Keratinocyte (primary cell): ENCODE measurements at regions not wholly inside any gene's neighbourhood (a gene's known extent, or its start where the extent isn't known, plus 50 kb on each side); places are given as distances from the start of the nearest gene placed in this dataset.

ENCODE experiments used
- CTCF ChIP-seq, 3 experiments: IDR thresholded peaks in 1 of 3; conservative IDR thresholded peaks in 1 of 3; optimal IDR thresholded peaks in 1 of 3; 2 replicates in 2 of 3; 3 replicates in 1 of 3; pipeline versions ENCODE3 to v1.5.1; 2011; ENCODE audit warnings: low read length in 3 of 3, mild to moderate bottlenecking in 3 of 3, moderate library complexity in 2 of 3, control low read depth in 1 of 3, inconsistent platforms in 1 of 3; ENCODE audit not compliant: insufficient read depth in 2 of 3; ENCODE audit errors: extremely low read depth in 1 of 3
- EZH2 ChIP-seq: IDR thresholded peaks from one replicate; pipeline ENCODE4 v1.6.1; 2012; ENCODE audit warnings: inconsistent platforms, mild to moderate bottlenecking, low read length, moderate library complexity

DNA sequence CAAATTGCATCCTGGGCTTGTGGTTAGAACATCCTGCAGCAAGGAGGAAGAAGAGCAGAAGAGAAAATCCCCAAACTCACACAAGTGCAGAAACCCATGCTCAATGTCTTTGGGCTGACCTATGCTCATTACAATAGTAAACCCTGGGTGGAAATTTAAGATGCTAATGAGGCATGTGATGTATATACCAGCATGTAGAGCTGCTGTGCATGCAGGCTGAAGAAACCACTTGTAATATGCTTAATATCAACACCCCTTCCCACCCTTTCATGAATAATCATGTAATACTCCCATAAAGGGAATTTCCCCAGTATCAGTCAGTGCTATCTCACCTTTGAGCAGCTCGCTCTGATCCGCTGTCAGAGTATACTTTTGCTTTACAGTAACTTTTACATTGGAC lies 90.0 kb upstream of the GRIK2 start:
- TF ChIP-seq CTCF (optimal IDR thresholded peaks at IDR 0.05 in 1 of 3, IDR thresholded peaks at IDR 0.05 in 1 of 3, conservative IDR thresholded peaks at IDR 0.05 in 1 of 3; ENCODE audit: extremely low read depth in 1 of 3, insufficient read depth in 2 of 3, low read length in 3 of 3) (no peak), EZH2 (no peak)
